IPS-NIHi7 (cell line): ENCODE measurements at regions not wholly inside any gene's neighbourhood (a gene's known extent, or its start where the extent isn't known, plus 50 kb on each side); places are given as distances from the start of the nearest gene placed in this dataset.

Experiments
- DNase-seq: peaks from one replicate; pipeline ENCODE4 v3.0.0; 2012; ENCODE audit warnings: mixed read lengths; ENCODE audit errors: extremely low spot score

GRCh38 chr16:85291302-85292148, 179.3 kb upstream of the CIBAR2 start:
- no peak for DNase-seq

- DNase-seq: no peak
These were observed 181.2 kb upstream of the CIBAR2 start for GRCh38 chr16:85293458-85293857.

GRCh38 chr16:85293904-85294642, 181.8 kb upstream of the CIBAR2 start:
- DNase-seq: no peak

GRCh38 chr16:85294810-85295508, 182.7 kb upstream of the CIBAR2 start:
- no peak for DNase-seq

GRCh38 chr16:85296859-85297660, 184.8 kb upstream of the CIBAR2 start:
- DNase-seq: peak; percentile 70

GRCh38 chr16:85297881-85298280, 185.6 kb upstream of the CIBAR2 start:
- no peak for DNase-seq

GRCh38 chr16:85300406-85300968, 188.2 kb upstream of the CIBAR2 start:
- no peak for DNase-seq

GRCh38 chr16:85301231-85301630, 189.0 kb upstream of the CIBAR2 start:
- no peak for DNase-seq

GRCh38 chr16:85302018-85302847, 190.0 kb upstream of the CIBAR2 start:
- peak; percentile 72 for DNase-seq

- no peak for DNase-seq
These were observed 190.6 kb upstream of the CIBAR2 start for GRCh38 chr16:85302848-85303353.

GRCh38 chr16:85303354-85303883, 191.1 kb upstream of the CIBAR2 start:
- DNase-seq: peak; percentile 89

GRCh38 chr16:85304337-85304736, 192.1 kb upstream of the CIBAR2 start:
- DNase-seq: no peak

- no peak for DNase-seq
These were observed 194.0 kb upstream of the CIBAR2 start for GRCh38 chr16:85306071-85306792.

GRCh38 chr16:85306793-85307551, 194.7 kb upstream of the CIBAR2 start:
- no peak for DNase-seq

- no peak for DNase-seq
These were observed 195.5 kb upstream of the CIBAR2 start for GRCh38 chr16:85307552-85308364.

GRCh38 chr16:85308611-85309540, 196.6 kb upstream of the CIBAR2 start:
- DNase-seq: no peak
